OCI-LY7 (cell line): ENCODE measurements at regions not wholly inside any gene's neighbourhood (a gene's known extent, or its start where the extent isn't known, plus 50 kb on each side); places are given as distances from the start of the nearest gene placed in this dataset.

Source experiments
- EZH2phosphoT487 ChIP-seq: fragments of 200-600 bp; sonication (generic); IDR thresholded peaks from 2 replicates; pipeline ENCODE4 v1.6.1; 2018; ENCODE audit warnings: low read depth, borderline replicate concordance, mild to moderate bottlenecking, mixed run types, antibody characterized with exemption, low read length, moderate library complexity, mixed read lengths
- TF ChIP-seq, protein P1 (sequence below): fragments of 200-600 bp; sonication (generic); conservative IDR thresholded peaks from 2 replicates; pipeline ENCODE4 v1.5.1; 2014; ENCODE audit warnings: mild to moderate bottlenecking, antibody characterized with exemption, low read length, moderate library complexity, mixed read lengths

DNA sequence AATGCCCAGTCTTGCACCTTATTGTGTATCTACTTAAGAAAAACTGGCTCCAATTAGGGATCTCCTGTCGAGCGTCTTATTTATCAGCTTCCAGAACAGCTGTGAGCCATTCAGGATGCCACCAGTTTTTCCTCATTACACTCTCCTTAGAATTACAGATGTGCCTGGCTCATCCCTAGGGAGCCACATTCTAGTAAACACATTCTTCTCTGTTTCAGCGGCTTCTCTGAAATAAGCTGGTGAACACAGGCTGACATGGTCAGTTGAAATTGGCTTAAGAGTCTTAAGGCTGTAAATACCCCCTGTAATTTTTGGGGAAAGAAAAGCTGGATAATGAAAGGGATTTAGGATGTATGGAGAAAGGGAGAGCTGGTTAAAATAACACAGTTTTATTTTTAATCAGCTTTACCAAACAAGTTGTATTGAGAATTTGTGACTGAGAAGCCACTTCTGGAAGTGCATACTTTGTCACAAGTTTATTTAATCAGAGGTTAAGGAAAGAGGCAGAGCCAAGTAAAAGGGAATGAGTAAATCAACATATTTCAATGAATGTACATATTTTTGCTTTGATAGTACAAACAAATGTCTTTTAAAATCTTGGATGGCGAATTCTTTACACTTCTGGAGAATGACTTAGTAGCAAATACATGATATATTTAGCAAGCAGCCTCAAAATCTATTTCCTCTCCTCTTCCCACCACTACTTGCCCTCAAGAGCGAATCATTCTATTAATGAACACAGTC, 562.0 kb upstream of the GOT2 start:
- TF ChIP-seq, protein P1, sequence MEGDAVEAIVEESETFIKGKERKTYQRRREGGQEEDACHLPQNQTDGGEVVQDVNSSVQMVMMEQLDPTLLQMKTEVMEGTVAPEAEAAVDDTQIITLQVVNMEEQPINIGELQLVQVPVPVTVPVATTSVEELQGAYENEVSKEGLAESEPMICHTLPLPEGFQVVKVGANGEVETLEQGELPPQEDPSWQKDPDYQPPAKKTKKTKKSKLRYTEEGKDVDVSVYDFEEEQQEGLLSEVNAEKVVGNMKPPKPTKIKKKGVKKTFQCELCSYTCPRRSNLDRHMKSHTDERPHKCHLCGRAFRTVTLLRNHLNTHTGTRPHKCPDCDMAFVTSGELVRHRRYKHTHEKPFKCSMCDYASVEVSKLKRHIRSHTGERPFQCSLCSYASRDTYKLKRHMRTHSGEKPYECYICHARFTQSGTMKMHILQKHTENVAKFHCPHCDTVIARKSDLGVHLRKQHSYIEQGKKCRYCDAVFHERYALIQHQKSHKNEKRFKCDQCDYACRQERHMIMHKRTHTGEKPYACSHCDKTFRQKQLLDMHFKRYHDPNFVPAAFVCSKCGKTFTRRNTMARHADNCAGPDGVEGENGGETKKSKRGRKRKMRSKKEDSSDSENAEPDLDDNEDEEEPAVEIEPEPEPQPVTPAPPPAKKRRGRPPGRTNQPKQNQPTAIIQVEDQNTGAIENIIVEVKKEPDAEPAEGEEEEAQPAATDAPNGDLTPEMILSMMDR = no peak
- no peak for TF ChIP-seq EZH2phosphoT487
